Gastrocnemius medialis (tissue), 4 donors: ENCODE measurements at regions not wholly inside any gene's neighbourhood (a gene's known extent, or its start where the extent isn't known, plus 50 kb on each side); places are given as distances from the start of the nearest gene placed in this dataset.
"Not testable (repeated sequence)": the region's sequence is repeated elsewhere in the genome, so short reads cannot be mapped to it uniquely, and the experiment has no call there.

Experiments
- POLR2A ChIP-seq, 2 donors: fragments of 450-650 bp; IDR thresholded peaks; one replicate each; pipeline ENCODE4 v1.6.1; 2017; ENCODE audit warnings: antibody characterized with exemption in 2 of 2, mild to moderate bottlenecking in 2 of 2, moderate library complexity in 2 of 2
- TF ChIP-seq, protein P1 (sequence below), 5 experiments: fragments of 450-650 bp in 3 of 5; fragments of 200-600 bp in 2 of 5; sonication (generic) in 2 of 5; IDR thresholded peaks in 4 of 5; conservative IDR thresholded peaks in 1 of 5; 1 replicate in 4 of 5; 2 replicates in 1 of 5; pipeline ENCODE4 v1.5.1; 2016 to 2019; ENCODE audit warnings: antibody characterized with exemption in 5 of 5, mild to moderate bottlenecking in 3 of 5, moderate library complexity in 3 of 5

DNA sequence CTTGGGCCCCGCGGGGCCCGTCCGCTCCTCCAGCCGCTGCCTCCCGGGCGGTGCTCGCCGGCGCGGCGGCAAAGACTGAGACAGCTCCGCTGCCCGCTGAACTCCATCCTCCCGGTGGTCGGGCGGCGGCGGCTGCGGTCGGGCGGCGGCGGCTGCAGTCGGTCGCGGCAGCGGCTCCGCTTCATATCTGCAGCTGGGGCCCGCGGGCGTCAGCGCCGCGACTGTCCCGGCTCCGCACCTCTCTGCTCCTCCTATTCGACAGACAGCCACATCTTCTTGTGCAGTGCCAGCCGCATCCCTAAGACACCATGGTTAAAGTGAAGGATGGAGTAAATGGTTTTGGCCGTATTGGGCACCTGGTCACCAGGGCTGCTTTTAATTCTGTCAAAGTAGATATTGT, 212.1 kb upstream of the KCNK2 start:
- TF ChIP-seq, protein P1, sequence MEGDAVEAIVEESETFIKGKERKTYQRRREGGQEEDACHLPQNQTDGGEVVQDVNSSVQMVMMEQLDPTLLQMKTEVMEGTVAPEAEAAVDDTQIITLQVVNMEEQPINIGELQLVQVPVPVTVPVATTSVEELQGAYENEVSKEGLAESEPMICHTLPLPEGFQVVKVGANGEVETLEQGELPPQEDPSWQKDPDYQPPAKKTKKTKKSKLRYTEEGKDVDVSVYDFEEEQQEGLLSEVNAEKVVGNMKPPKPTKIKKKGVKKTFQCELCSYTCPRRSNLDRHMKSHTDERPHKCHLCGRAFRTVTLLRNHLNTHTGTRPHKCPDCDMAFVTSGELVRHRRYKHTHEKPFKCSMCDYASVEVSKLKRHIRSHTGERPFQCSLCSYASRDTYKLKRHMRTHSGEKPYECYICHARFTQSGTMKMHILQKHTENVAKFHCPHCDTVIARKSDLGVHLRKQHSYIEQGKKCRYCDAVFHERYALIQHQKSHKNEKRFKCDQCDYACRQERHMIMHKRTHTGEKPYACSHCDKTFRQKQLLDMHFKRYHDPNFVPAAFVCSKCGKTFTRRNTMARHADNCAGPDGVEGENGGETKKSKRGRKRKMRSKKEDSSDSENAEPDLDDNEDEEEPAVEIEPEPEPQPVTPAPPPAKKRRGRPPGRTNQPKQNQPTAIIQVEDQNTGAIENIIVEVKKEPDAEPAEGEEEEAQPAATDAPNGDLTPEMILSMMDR (IDR thresholded peaks at IDR 0.05 in 4 of 5, conservative IDR thresholded peaks at IDR 0.05 in 1 of 5), result not testable (repeated sequence)
- TF ChIP-seq POLR2A (IDR thresholded peaks at IDR 0.05), result not testable (repeated sequence)
